Brain microvascular endothelial cell (primary cell): ENCODE measurements at regions not wholly inside any gene's neighbourhood (a gene's known extent, or its start where the extent isn't known, plus 50 kb on each side); places are given as distances from the start of the nearest gene placed in this dataset.

Experiments
- DNase-seq: peaks from one replicate; pipeline ENCODE4 v3.0.0-alpha.2; 2020
- H3K27ac ChIP-seq: fragments of 250-450 bp; sonication (Bioruptor Pico); 2 replicates; pipeline ENCODE4 v1.5.1; 2020; ENCODE audit warnings: mild to moderate bottlenecking, moderate library complexity
- H3K27me3 ChIP-seq: fragments of 250-450 bp; sonication (Bioruptor Pico); replicated peaks from 2 replicates; pipeline ENCODE4 v1.5.1; 2020; ENCODE audit warnings: mild to moderate bottlenecking
- H3K36me3 ChIP-seq: fragments of 250-450 bp; sonication (Bioruptor Pico); replicated peaks from 2 replicates; pipeline ENCODE4 v1.5.1; 2020; ENCODE audit warnings: mild to moderate bottlenecking
- H3K4me3 ChIP-seq: 2 replicates; pipeline ENCODE4 v1.5.1; 2011; ENCODE audit warnings: low read depth, mild to moderate bottlenecking, control low read depth, low read length, moderate library complexity
- CTCF ChIP-seq: IDR thresholded peaks from 2 replicates; pipeline ENCODE4 v1.5.1; 2011; ENCODE audit warnings: low read depth, mild to moderate bottlenecking, moderate library complexity, low read length, control low read depth, inconsistent platforms; ENCODE audit errors: missing control alignments
- in situ Hi-C: cut with HindIII; loops from 2 replicates; pipeline ENCODE4 v1.10.0; 2017; ENCODE audit warnings: low sequenced_read_pairs, low pct_ligation_motif_present

GRCh38 chr16:5510819-5511370, 413.3 kb upstream of the EEF2KMT start:
- Histone ChIP-seq H3K27ac (no peak overlapping the region), H3K4me3 (no peak overlapping the region), H3K36me3 (no peaks in the 10 kb centered on the region), H3K27me3 (no peaks in the 10 kb centered on the region)
- in situ Hi-C loops: no loop called here
- no peak for DNase-seq
- TF ChIP-seq CTCF: no peak

GRCh38 chr16:5509794-5510193, 412.2 kb upstream of the EEF2KMT start:
- Histone ChIP-seq H3K27ac (no peak overlapping the region), H3K4me3 (no peak overlapping the region), H3K36me3 (no peaks in the 10 kb centered on the region), H3K27me3 (no peaks in the 10 kb centered on the region)
- in situ Hi-C loops: no loop called here
- no peak for TF ChIP-seq CTCF
- DNase-seq: no peak

GRCh38 chr16:5509336-5509735, 411.7 kb upstream of the EEF2KMT start:
- no peak for TF ChIP-seq CTCF
- H3K27me3 ChIP-seq: no peaks in the 10 kb centered on the region
- no peak overlapping the region for H3K27ac ChIP-seq
- DNase-seq: no peak
- H3K4me3 ChIP-seq: no peak overlapping the region
- in situ Hi-C loops: no loop called here
- no peaks in the 10 kb centered on the region for H3K36me3 ChIP-seq

- Histone ChIP-seq H3K27ac (no peak overlapping the region), H3K27me3 (no peaks in the 10 kb centered on the region), H3K4me3 (no peak overlapping the region), H3K36me3 (no peaks in the 10 kb centered on the region)
- in situ Hi-C loops: no loop called here
- no peak for TF ChIP-seq CTCF
- no peak for DNase-seq
These were observed 410.8 kb upstream of the EEF2KMT start for GRCh38 chr16:5508371-5508770.

DNA sequence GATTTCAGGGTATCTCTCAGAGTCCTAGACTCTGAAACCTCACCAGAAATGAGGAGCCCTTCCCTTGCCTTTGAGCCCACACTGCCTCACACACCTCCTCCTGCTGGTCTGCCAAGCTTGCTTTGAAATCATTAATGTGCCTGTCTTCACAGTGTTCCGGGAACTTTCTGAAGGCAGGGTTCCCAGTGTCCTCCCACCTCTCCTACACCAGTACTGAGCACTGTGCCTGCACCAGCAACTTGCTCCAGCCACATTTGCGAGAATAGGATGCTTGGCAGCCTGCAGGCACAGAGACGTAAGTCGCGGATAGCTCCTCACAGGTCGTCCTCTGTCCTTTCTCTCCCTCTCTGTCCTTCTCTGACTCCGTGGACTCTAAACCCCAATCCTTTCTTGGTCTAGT, 408.4 kb upstream of the EEF2KMT start:
- H3K27me3 ChIP-seq: no peaks in the 10 kb centered on the region
- in situ Hi-C loops: no loop called here
- no peak for DNase-seq
- TF ChIP-seq CTCF: no peak
- no peaks in the 10 kb centered on the region for H3K36me3 ChIP-seq
- H3K4me3 ChIP-seq: no peak overlapping the region
- no peak overlapping the region for H3K27ac ChIP-seq
